Stomach (tissue), 4 donors: ENCODE measurements at regions not wholly inside any gene's neighbourhood (a gene's known extent, or its start where the extent isn't known, plus 50 kb on each side); places are given as distances from the start of the nearest gene placed in this dataset.

Experiments used
- POLR2A ChIP-seq, 4 donors: fragments of 450-650 bp; IDR thresholded peaks; one replicate each; pipeline ENCODE4 v1.6.1; 2016; ENCODE audit warnings: antibody characterized with exemption in 4 of 4, control low read depth in 2 of 4, mild to moderate bottlenecking in 1 of 4, moderate library complexity in 1 of 4
- POLR2AphosphoS5 ChIP-seq, 3 donors: sonication (generic); formaldehyde crosslinking; IDR thresholded peaks; one replicate each; pipeline ENCODE4 v1.6.1; 2016; ENCODE audit warnings: antibody characterized with exemption in 3 of 3
- TF ChIP-seq, protein P1 (sequence below), 7 experiments: fragments of 450-650 bp in 4 of 7; fragments of 200-600 bp in 3 of 7; sonication (generic) in 3 of 7; IDR thresholded peaks; one replicate each; pipeline ENCODE4 v1.5.1; 2016 to 2019; ENCODE audit warnings: antibody characterized with exemption in 7 of 7, control low read depth in 2 of 7, mild to moderate bottlenecking in 1 of 7

GRCh38 chr20:24165301-24166122, 176.9 kb upstream of the GGTLC1 start:
- TF ChIP-seq, protein P1, sequence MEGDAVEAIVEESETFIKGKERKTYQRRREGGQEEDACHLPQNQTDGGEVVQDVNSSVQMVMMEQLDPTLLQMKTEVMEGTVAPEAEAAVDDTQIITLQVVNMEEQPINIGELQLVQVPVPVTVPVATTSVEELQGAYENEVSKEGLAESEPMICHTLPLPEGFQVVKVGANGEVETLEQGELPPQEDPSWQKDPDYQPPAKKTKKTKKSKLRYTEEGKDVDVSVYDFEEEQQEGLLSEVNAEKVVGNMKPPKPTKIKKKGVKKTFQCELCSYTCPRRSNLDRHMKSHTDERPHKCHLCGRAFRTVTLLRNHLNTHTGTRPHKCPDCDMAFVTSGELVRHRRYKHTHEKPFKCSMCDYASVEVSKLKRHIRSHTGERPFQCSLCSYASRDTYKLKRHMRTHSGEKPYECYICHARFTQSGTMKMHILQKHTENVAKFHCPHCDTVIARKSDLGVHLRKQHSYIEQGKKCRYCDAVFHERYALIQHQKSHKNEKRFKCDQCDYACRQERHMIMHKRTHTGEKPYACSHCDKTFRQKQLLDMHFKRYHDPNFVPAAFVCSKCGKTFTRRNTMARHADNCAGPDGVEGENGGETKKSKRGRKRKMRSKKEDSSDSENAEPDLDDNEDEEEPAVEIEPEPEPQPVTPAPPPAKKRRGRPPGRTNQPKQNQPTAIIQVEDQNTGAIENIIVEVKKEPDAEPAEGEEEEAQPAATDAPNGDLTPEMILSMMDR (IDR thresholded peaks at IDR 0.05) = no peak
- TF ChIP-seq POLR2AphosphoS5 (IDR thresholded peaks at IDR 0.05) (no peak), POLR2A (IDR thresholded peaks at IDR 0.05) (no peak)
